HG03565 (cell line): ENCODE measurements at regions not wholly inside any gene's neighbourhood (a gene's known extent, or its start where the extent isn't known, plus 50 kb on each side); places are given as distances from the start of the nearest gene placed in this dataset.
A peak's percentile ranks its signal among the peaks of the same experiment; 100 is the strongest.
"Not testable (repeated sequence)": the region's sequence is repeated elsewhere in the genome, so short reads cannot be mapped to it uniquely, and the experiment has no call there.

Experiments used
- ATAC-seq: cut with Tn5 transposase; IDR thresholded peaks from one replicate; pipeline ENCODE4 v1.9.1; 2021; ENCODE audit warnings: mild to moderate bottlenecking, moderate library complexity; ENCODE audit not compliant: unreplicated experiment

DNA sequence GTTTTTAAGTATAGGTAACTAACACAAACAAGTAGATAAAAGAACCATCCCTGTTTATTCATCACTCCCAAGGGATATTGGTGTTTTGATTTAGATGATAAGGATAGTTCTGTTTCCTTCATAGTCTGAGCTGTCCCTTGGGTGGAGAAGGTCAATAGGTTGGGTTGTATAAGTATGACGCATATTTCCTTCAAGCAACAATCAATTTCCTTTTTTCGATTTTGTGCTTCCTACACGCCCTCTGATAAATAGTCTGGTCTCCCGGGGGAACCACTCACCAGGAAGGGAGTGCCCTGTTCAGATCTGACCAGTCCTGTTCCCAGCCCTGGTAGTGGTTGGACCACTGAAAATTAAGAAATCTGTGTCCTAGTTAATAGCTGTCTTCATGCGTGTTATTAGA is 378.8 kb upstream of the FAR2 start:
- ATAC-seq = no peak

DNA sequence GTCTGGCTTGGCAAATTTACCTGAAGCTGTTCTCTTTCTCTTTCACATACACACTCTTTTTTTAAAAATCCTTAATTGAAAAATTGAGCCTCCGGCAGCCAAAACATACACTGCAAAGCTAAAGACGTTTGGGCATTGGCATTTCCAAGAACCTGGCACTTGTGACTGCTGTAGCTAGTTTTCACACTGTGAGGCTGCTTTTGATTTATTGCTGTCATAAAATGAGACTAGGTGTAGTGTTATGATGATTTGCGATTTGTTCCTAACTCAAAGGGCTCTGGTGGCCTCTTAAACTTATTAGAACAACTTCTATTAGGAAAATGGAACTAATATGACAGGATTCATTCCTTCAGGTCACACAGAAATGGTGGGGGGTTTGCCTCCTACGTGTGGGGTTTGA is 377.1 kb upstream of the FAR2 start:
- ATAC-seq = no peak

DNA sequence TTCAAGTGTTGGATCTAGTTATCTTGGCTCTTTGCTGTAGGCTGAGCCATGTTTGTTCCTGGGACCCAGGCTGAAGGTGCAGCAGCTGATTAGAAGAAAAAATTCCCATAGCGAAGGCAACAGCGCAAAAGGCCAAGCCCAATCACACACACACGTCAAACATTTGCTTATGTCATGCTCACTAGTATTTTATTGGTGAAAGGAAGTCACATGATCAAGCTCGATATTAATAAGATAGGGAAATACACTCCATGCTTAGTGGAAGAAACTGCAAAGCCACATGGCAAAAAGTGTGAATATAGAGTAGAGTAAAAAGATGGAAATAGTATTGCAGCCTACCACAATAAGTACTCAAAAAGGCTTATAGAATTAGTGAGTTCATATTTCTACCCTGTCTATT is 373.5 kb upstream of the FAR2 start:
- no peak for ATAC-seq

- ATAC-seq = no peak
Measured at GRCh38 chr12:28776220-28776619, 372.9 kb upstream of the FAR2 start.

GRCh38 chr12:28776913-28777422 is 372.1 kb upstream of the FAR2 start:
- no peak for ATAC-seq

DNA sequence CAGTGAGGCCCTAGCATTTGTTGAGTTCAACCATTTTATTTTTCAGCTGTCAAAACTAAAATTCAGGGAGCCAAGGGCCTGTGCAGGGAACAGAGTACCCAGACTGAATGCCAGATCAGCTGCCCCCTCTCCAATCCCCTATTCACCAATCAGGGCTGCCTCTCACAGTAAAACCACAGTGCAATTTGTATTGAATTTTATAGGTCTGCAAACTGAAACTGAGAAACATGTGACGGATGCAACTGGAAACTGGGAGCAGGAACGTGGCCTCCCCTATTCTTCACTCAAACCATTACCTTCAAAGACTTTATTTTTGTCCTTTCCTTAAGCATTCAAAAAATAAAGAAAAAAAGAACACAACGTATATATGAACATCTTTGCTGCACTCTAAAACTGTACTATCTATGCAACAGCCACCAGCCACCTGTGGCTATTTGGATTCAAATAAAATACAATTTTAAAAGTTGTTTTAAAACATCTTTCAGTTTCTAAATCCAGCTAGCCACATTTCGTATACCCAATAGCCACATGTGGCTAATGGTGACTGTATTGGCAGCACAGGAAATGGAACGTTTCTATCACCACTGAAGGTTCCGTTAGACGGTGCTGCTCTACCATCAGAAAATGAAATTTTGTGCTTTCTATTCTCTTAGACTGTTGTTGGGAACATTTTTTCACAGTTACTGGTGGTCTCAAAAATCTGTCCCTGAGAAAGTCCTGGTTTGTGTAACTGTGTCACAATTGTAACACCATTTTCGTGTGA is 371.3 kb upstream of the FAR2 start:
- no peak for ATAC-seq

GRCh38 chr12:28780096-28780495 is 369.0 kb upstream of the FAR2 start:
- no peak for ATAC-seq

- ATAC-seq = no peak
Measured at GRCh38 chr12:28780960-28781359, 368.1 kb upstream of the FAR2 start.

- no peak for ATAC-seq
Measured at GRCh38 chr12:28781671-28782652, 367.1 kb upstream of the FAR2 start.

GRCh38 chr12:28782812-28783211 is 366.3 kb upstream of the FAR2 start:
- ATAC-seq = no peak

GRCh38 chr12:28787151-28787550 is 361.9 kb upstream of the FAR2 start:
- no peak for ATAC-seq

DNA sequence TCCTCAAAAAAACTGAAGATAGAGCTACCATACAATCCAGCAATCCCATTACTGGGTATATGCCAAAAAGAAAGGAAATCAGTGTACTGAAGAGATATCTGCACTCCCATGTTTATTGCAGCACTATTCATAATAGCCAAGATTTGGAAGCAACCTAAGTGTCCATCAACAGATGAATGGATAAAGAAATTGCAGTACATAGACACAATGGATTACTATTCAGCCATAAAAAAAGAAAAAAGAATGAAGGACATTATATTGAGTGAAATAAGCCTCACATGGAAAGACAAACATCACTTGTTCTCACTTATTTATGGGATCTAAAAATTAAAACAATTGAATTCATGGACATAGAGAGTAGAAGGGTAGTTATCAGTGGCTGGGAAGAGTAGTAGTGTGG is 360.8 kb upstream of the FAR2 start:
- not testable (repeated sequence) for ATAC-seq

DNA sequence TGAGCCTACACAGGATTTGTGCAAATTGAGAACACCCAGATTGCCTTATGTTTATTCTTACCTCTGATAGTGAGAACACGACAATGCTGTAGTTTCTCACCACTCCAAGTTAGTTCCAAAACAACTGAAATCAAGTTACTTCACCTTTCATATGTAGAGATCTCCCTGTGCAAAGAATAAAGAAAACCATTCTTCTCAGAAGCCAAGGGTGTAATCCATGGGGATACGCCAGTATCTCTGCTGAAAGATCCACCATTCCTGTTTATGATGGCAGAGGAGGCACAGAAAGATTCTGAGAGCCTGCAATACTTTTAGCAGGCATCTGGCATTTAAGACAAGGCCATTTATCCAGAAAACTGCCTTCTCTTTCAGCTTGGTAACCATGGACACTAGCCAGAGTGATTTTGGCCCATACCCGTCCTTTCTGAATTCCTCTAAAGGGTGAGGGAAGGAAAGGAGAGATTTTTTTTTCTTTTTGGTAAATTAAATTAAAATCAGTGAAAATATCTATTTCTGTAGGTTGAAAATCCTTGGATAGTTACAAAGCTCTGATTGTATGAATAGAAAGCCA is 355.4 kb upstream of the FAR2 start:
- no peak for ATAC-seq

DNA sequence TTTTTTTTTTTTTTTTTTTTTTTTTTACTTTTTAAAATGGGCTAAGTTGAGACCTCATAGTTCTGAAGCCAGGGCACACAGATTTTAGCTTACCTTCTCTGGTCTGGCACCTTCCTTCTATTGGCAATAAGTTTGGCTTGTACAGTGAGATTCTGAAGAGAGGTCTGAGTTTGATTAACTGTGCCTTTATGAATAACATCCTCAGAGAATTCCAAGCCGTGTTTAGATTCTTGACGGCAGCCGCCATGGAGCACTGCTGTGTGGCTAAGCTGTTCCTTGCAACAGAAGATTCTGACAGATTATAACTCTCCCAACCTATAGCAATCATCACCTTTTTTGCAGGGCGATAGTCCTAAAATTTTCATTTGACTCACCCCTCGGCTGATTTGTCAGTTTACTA is 354.9 kb upstream of the FAR2 start:
- ATAC-seq = no peak

- ATAC-seq = no peak
Measured at GRCh38 chr12:28794786-28795185, 354.3 kb upstream of the FAR2 start.

- no peak for ATAC-seq
Measured at GRCh38 chr12:28795311-28795710, 353.8 kb upstream of the FAR2 start.

GRCh38 chr12:28799348-28799747 is 349.7 kb upstream of the FAR2 start:
- ATAC-seq = no peak

DNA sequence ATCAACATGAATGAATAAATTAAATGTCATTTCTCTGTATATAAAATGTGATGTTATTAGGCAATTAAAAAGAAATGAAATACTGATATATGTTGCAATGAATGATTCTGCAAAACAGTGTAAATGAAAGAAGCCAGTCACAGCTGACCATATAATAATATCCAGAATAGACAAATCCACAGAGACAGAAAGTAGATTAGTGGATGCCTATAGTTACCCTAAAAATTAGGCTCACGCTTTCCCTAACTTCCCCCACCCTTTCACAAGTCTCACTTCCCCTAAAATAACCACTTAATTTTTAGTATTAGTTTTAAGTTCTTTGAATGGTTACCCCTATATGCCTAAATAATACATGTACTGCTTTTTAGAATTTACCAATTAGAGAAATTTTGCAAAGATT is 348.9 kb upstream of the FAR2 start:
- peak; percentile 67 for ATAC-seq

GRCh38 chr12:28802706-28803438 is 346.2 kb upstream of the FAR2 start:
- no peak for ATAC-seq

- ATAC-seq = no peak
Measured at GRCh38 chr12:28807535-28807934, 341.5 kb upstream of the FAR2 start.

DNA sequence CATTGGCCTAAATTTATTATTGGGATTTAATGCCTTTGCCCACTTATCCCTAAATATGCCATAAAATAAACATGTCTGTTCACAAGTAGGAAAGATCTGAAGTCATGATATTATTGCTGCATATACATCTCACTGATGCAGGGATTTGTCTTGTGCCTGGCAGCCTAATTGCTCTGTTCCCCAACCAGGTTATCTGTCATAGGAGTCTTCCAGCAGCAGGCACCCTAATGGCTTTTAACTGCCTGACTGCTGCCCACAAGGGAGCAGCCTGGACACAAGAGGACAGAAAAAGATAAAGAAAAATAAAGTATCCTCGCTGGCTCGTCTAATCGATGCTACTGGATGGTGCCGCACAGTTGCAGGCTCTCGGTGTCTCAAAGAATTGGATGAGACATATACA is 337.6 kb upstream of the FAR2 start:
- no peak for ATAC-seq
